ENCODE measurements at regions not wholly inside any gene's neighbourhood (a gene's known extent, or its start where the extent isn't known, plus 50 kb on each side); places are given as distances from the start of the nearest gene placed in this dataset.
"Not testable (repeated sequence)": the region's sequence is repeated elsewhere in the genome, so short reads cannot be mapped to it uniquely, and the experiment has no call there.

GRCh38 chr6:12637960-12638641 lies 78.5 kb upstream of the PHACTR1 start:
- TF ChIP-seq EZH2phosphoT487 (conservative IDR thresholded peaks at IDR 0.05; ENCODE audit: low read length): no peak
- peak; percentile 77 for TF ChIP-seq CTCF (IDR thresholded peaks at IDR 0.05; ENCODE audit: insufficient read depth, low read length, poor library complexity, severe bottlenecking)

GRCh38 chr6:12640438-12640837 lies 76.1 kb upstream of the PHACTR1 start:
- H3F3A ChIP-seq (ENCODE audit: insufficient read depth): no peaks in the 10 kb centered on the region
- H4K20me1 ChIP-seq (ENCODE audit: low read depth, low read length): no peaks in the 10 kb centered on the region
- H3K9me2 ChIP-seq (replicated peaks; ENCODE audit: insufficient read depth, low read length): no peaks in the 10 kb centered on the region
- H3K36me3 ChIP-seq (ENCODE audit: low read length): no peaks in the 10 kb centered on the region
- no peak overlapping the region for H3K4me2 ChIP-seq (ENCODE audit: low read depth, low read length, poor library complexity, severe bottlenecking)
- no peak overlapping the region for H3K9ac ChIP-seq (ENCODE audit: low read length)
- no peaks in the 10 kb centered on the region for H3K9me3 ChIP-seq (ENCODE audit: insufficient read depth, low read length)
- TF ChIP-seq CTCF (IDR thresholded peaks at IDR 0.05; ENCODE audit: insufficient read depth, low read length, poor library complexity, severe bottlenecking) (no peak), EZH2phosphoT487 (conservative IDR thresholded peaks at IDR 0.05; ENCODE audit: low read length) (no peak)
- H3K27ac ChIP-seq (ENCODE audit: low read depth, low read length): no peak overlapping the region
- no peaks in the 10 kb centered on the region for H3K79me2 ChIP-seq (ENCODE audit: insufficient read depth, low read length)
- no peak overlapping the region for H2AFZ ChIP-seq (ENCODE audit: low read depth, low read length, severe bottlenecking)
- H3K4me3 ChIP-seq (ENCODE audit: insufficient read depth, low read length, poor library complexity, severe bottlenecking): no peak overlapping the region
- H3K27me3 ChIP-seq (ENCODE audit: low read length): no peaks in the 10 kb centered on the region; the same call in 1 of the 2 replicates

More at GRCh38 chr6:12637960-12638641, 78.5 kb upstream of the PHACTR1 start:
- H3K27me3 ChIP-seq (ENCODE audit: low read length): no peaks in the 10 kb centered on the region; the same call in 1 of the 2 replicates
- H3K9me2 ChIP-seq (replicated peaks; ENCODE audit: insufficient read depth, low read length): no peaks in the 10 kb centered on the region
- H3F3A ChIP-seq (ENCODE audit: insufficient read depth): no peaks in the 10 kb centered on the region
- no peak overlapping the region for H3K4me3 ChIP-seq (ENCODE audit: insufficient read depth, low read length, poor library complexity, severe bottlenecking)
- H3K4me2 ChIP-seq (ENCODE audit: low read depth, low read length, poor library complexity, severe bottlenecking): no peak overlapping the region
- no peaks in the 10 kb centered on the region for H3K9me3 ChIP-seq (ENCODE audit: insufficient read depth, low read length)
- no peaks in the 10 kb centered on the region for H3K79me2 ChIP-seq (ENCODE audit: insufficient read depth, low read length)
- no peaks in the 10 kb centered on the region for H3K36me3 ChIP-seq (ENCODE audit: low read length)
- no peak overlapping the region for H2AFZ ChIP-seq (ENCODE audit: low read depth, low read length, severe bottlenecking)
- no peak overlapping the region for H3K27ac ChIP-seq (ENCODE audit: low read depth, low read length)
- no peak overlapping the region for H3K9ac ChIP-seq (ENCODE audit: low read length)
- H4K20me1 ChIP-seq (ENCODE audit: low read depth, low read length): no peaks in the 10 kb centered on the region

- not testable (repeated sequence) for H3K27ac ChIP-seq (ENCODE audit: low read depth, low read length)
Measured at GRCh38 chr6:12641785-12642184, 74.8 kb upstream of the PHACTR1 start.

GRCh38 chr6:12645941-12646340 lies 70.6 kb upstream of the PHACTR1 start:
- Histone ChIP-seq H3K9me3 (ENCODE audit: insufficient read depth, low read length) (no peaks in the 10 kb centered on the region), H3K36me3 (ENCODE audit: low read length) (no peaks in the 10 kb centered on the region), H3K4me2 (ENCODE audit: low read depth, low read length, poor library complexity, severe bottlenecking) (no peak overlapping the region), H3K4me3 (ENCODE audit: insufficient read depth, low read length, poor library complexity, severe bottlenecking) (no peak overlapping the region), H3K9me2 (replicated peaks; ENCODE audit: insufficient read depth, low read length) (no peaks in the 10 kb centered on the region), H3K9ac (ENCODE audit: low read length) (no peak overlapping the region), H3K79me2 (ENCODE audit: insufficient read depth, low read length) (no peaks in the 10 kb centered on the region), H3K27ac (ENCODE audit: low read depth, low read length) (no peak overlapping the region), H3K27me3 (ENCODE audit: low read length) (no peaks in the 10 kb centered on the region), H4K20me1 (ENCODE audit: low read depth, low read length) (no peaks in the 10 kb centered on the region), H2AFZ (ENCODE audit: low read depth, low read length, severe bottlenecking) (no peak overlapping the region), H3F3A (ENCODE audit: insufficient read depth) (no peaks in the 10 kb centered on the region)
- TF ChIP-seq EZH2phosphoT487 (conservative IDR thresholded peaks at IDR 0.05; ENCODE audit: low read length): no peak
- TF ChIP-seq CTCF (IDR thresholded peaks at IDR 0.05; ENCODE audit: insufficient read depth, low read length, poor library complexity, severe bottlenecking): no peak

More at GRCh38 chr6:12641785-12642184, 74.8 kb upstream of the PHACTR1 start:
- H3K4me2 ChIP-seq (ENCODE audit: low read depth, low read length, poor library complexity, severe bottlenecking); H3K79me2 ChIP-seq (ENCODE audit: insufficient read depth, low read length); H3K9me2 ChIP-seq (replicated peaks; ENCODE audit: insufficient read depth, low read length); H4K20me1 ChIP-seq (ENCODE audit: low read depth, low read length); H3F3A ChIP-seq (ENCODE audit: insufficient read depth); H3K4me3 ChIP-seq (ENCODE audit: insufficient read depth, low read length, poor library complexity, severe bottlenecking); H3K9me3 ChIP-seq (ENCODE audit: insufficient read depth, low read length); H3K9ac ChIP-seq (ENCODE audit: low read length); H3K36me3 ChIP-seq (ENCODE audit: low read length); H2AFZ ChIP-seq (ENCODE audit: low read depth, low read length, severe bottlenecking); H3K27me3 ChIP-seq (ENCODE audit: low read length): not testable (repeated sequence)
